Naive thymus-derived CD8-positive, alpha-beta T cell (primary cell): ENCODE measurements at regions not wholly inside any gene's neighbourhood (a gene's known extent, or its start where the extent isn't known, plus 50 kb on each side); places are given as distances from the start of the nearest gene placed in this dataset.
A peak's percentile ranks its signal among the peaks of the same experiment; 100 is the strongest.
"Not testable (repeated sequence)": the region's sequence is repeated elsewhere in the genome, so short reads cannot be mapped to it uniquely, and the experiment has no call there.

Source experiments
- ATAC-seq, 2 donors: fragments of 150-1000 bp; cut with Tn5 transposase in 1 of 2; sonication (Bioruptor Pico), chemical (Tn5 transposase) in 1 of 2; 1 replicate in 1 of 2; 2 replicates in 1 of 2; pipeline ENCODE4 v1.10.0; 2021; ENCODE audit warnings: mild to moderate bottlenecking in 2 of 2, moderate library complexity in 2 of 2
- POLR2A ChIA-PET: fragments of 350-600 bp; sonication (Branson Sonifier 250); formaldehyde crosslinking; loops from one replicate; lab custom pipeline; 2021; ENCODE audit warnings: antibody characterized with exemption; lab: Charles Lee
- DNase-seq, 10 donors: peaks; one replicate each; pipeline versions ENCODE4 v3.0.0 to v3.0.0-alpha.2; 2020 to 2022
- H3K27ac Mint-ChIP-seq, 10 donors: one replicate each; pipeline ENCODE4 v1.8.0; 2020 to 2022; ENCODE audit warnings: mild to moderate bottlenecking in 10 of 10, mixed read lengths in 10 of 10, moderate library complexity in 4 of 10, inconsistent platforms in 1 of 10
- H3K27me3 Mint-ChIP-seq, 5 donors: one replicate each; pipeline ENCODE4 v1.8.0; 2021 to 2022; ENCODE audit warnings: mixed read lengths in 5 of 5
- H3K36me3 Mint-ChIP-seq, 3 donors: one replicate each; pipeline ENCODE4 v1.8.0; 2020 to 2022; ENCODE audit warnings: mixed read lengths in 3 of 3, mild to moderate bottlenecking in 2 of 3, inconsistent platforms in 1 of 3
- H3K4me1 Mint-ChIP-seq, 4 donors: one replicate each; pipeline ENCODE4 v1.8.0; 2021 to 2022; ENCODE audit warnings: mixed read lengths in 4 of 4
- H3K4me3 Mint-ChIP-seq, 10 donors: one replicate each; pipeline ENCODE4 v1.8.0; 2020 to 2022; ENCODE audit warnings: mild to moderate bottlenecking in 10 of 10, mixed read lengths in 10 of 10, moderate library complexity in 6 of 10, inconsistent platforms in 1 of 10
- H3K9me3 Mint-ChIP-seq, 9 donors: one replicate each; pipeline ENCODE4 v1.8.0; 2020 to 2022; ENCODE audit warnings: mixed read lengths in 9 of 9, mild to moderate bottlenecking in 3 of 9, inconsistent platforms in 1 of 9, moderate library complexity in 1 of 9

DNA sequence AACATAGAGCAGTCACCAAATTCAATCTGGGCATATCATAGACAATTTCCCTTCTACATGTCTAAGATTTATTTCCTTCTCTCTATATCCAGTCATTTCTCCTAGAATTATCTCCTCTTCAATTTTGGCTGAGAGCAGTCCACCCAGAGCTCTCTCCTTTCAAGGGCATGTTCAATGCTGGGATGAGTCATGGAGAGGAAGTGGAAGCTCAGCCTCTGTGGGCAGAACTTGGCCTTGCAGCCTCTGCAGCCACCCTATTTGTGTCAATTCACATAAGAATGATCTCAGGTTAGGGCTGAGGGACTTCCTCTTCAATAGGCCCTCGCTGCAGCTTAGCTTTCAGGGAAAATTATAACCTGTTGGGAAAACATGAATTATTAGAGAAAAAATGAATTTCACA, 560.8 kb downstream of the POM121L12 start:
- H3K4me3 Mint-ChIP-seq, result no peak overlapping the region
- peaks cover 5 to 51% (median 29%) of the 10 kb centered on the region in 9 donors for H3K9me3 Mint-ChIP-seq
- ATAC-seq, result no peak
- H3K27me3 Mint-ChIP-seq, result no peaks in the 10 kb centered on the region
- H3K36me3 Mint-ChIP-seq, result no peaks in the 10 kb centered on the region
- POLR2A ChIA-PET, result no interaction called here
- no peak for DNase-seq
- no peaks in the 10 kb centered on the region for H3K4me1 Mint-ChIP-seq
- H3K27ac Mint-ChIP-seq, result no peak overlapping the region

DNA sequence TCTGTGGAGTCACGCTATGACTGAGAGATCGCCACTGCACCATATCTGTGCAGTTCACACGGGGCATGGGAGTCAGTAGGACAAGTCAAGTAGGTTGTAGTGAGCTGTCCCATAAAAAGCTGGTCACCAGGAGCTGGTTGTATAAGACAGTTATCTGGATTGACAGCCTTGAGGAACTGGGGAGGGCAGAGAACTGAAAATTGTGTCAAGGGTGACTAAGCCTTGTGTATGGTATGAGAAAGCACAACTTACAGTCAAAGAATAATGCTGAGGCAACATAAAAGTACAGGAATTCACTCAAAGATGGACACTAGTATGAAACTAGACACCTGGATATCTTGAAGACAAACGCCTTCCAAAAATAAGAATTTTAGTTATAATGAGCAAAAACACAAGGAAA, 564.9 kb downstream of the POM121L12 start:
- no peaks in the 10 kb centered on the region for H3K36me3 Mint-ChIP-seq
- peaks cover 5 to 42% (median 26%) of the 10 kb centered on the region in 9 donors for H3K9me3 Mint-ChIP-seq
- ATAC-seq (no peak), DNase-seq (no peak)
- POLR2A ChIA-PET, result no interaction called here
- no peaks in the 10 kb centered on the region for H3K4me1 Mint-ChIP-seq
- no peaks in the 10 kb centered on the region for H3K27me3 Mint-ChIP-seq
- no peak overlapping the region for H3K27ac Mint-ChIP-seq
- H3K4me3 Mint-ChIP-seq, result no peak overlapping the region

DNA sequence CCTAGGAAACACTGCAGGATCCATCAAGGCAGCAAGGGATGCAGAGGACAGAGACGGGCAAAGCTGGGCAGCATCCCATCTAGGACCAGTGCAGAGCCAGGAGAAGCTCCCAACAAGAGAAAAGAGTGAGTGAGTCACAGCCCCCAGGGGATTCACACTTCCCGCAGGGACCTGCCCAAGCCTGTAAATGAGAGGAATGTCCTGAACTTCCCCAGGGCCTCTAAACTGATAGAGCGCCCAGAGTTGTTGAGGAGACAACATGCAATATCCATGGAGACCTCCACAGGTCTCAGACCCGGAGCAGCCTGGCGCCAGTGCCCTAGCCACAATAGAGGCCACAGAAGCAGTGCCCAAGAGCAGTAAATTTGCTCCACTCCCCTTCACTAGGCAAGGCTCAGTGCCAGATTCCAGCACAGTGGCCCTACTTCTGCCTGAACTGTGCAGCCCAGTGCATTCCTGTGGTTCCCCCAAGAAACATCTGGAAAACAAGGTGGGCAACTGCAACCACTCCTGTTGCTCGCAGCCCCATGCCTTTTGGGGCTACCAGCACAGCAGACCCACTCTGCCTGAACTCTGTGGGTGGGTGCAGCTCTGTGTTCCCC, 567.5 kb downstream of the POM121L12 start:
- H3K4me3 Mint-ChIP-seq, result no peak overlapping the region
- DNase-seq (no peak), ATAC-seq (no peak)
- POLR2A ChIA-PET, result no interaction called here
- H3K4me1 Mint-ChIP-seq, result no peaks in the 10 kb centered on the region
- H3K36me3 Mint-ChIP-seq, result no peaks in the 10 kb centered on the region
- no peaks in the 10 kb centered on the region for H3K27me3 Mint-ChIP-seq
- H3K9me3 Mint-ChIP-seq, result peaks cover 6 to 43% (median 20%) of the 10 kb centered on the region in 9 donors
- H3K27ac Mint-ChIP-seq, result no peak overlapping the region

DNA sequence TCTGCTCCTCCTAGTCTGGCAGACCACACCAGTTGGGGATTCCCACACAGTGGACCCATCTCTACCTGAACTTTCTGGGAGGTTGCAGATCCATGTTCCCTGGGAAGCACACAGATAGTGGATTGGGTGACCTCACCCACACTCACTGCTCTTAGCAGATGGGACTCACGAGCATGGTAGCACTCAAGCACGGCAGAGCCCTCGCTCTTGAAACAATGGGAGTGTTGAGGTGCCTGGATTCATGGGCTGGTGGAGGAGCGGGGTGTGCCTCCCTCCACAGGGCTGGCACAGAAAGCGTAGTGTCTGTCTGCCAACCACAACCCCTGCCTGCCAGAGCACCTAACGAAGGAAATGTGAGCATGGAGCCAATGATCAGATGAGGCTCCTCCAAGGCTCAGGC, 568.0 kb downstream of the POM121L12 start:
- DNase-seq (no peak), ATAC-seq (no peak)
- Mint-ChIP-seq H3K36me3 (no peaks in the 10 kb centered on the region), H3K4me1 (no peaks in the 10 kb centered on the region), H3K4me3 (no peak overlapping the region), H3K27me3 (no peaks in the 10 kb centered on the region), H3K27ac (no peak overlapping the region), H3K9me3 (peaks cover 6 to 43% (median 20%) of the 10 kb centered on the region in 9 donors)
- POLR2A ChIA-PET, result no interaction called here

DNA sequence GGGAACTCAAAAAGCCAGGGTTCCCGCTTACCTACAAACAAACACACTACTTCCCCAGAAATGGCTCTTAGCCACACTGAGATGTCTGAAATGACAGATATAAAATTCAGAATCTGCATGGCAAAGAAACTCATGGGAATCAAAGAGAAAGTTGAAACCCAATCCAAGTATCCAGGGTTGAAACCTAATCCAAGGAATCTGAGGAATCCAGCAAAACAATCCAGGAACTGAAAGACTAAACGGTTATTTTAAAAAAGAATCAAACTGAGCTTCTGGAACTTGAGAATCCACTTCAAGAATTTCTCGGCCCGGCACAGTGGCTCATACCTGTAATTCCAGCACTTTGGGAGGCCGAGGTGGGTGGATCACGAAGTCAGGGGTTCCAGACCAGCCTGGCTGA, 568.8 kb downstream of the POM121L12 start:
- no peaks in the 10 kb centered on the region for H3K36me3 Mint-ChIP-seq
- no peak for ATAC-seq

DNA sequence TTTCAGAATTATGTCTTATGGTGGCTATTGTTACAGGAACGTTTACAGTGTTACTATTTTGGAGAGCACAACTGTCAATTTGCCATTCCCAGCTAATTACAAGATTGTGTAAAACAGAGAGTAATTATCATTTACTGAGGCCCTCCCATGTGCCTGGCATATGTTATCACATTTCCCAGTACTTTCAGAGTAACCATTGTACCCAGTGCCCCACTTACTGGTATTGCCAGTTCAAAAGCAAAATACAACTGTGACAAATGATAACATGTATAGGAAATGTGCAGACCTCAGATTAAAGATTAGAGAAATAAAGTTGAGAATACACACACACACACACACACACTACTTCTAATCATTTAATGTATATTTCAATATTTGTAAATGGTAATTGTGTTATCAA, 572.5 kb downstream of the POM121L12 start:
- DNase-seq, result no peak
- H3K36me3 Mint-ChIP-seq, result no peaks in the 10 kb centered on the region
- no peak overlapping the region for H3K27ac Mint-ChIP-seq
- no peak for ATAC-seq
- H3K27me3 Mint-ChIP-seq, result no peaks in the 10 kb centered on the region
- peaks cover 0 to 31% (median 8%) of the 10 kb centered on the region in 9 donors for H3K9me3 Mint-ChIP-seq
- H3K4me3 Mint-ChIP-seq, result no peak overlapping the region
- POLR2A ChIA-PET, result no interaction called here
- H3K4me1 Mint-ChIP-seq, result no peaks in the 10 kb centered on the region

More for the DNA sequence above, 568.8 kb downstream of the POM121L12 start:
- H3K4me1 Mint-ChIP-seq, result no peaks in the 10 kb centered on the region
- H3K9me3 Mint-ChIP-seq, result peaks cover 6 to 43% (median 17%) of the 10 kb centered on the region in 9 donors
- no peaks in the 10 kb centered on the region for H3K27me3 Mint-ChIP-seq
- H3K27ac Mint-ChIP-seq, result no peak overlapping the region
- POLR2A ChIA-PET, result no interaction called here
- DNase-seq, result no peak
- H3K4me3 Mint-ChIP-seq, result no peak overlapping the region

DNA sequence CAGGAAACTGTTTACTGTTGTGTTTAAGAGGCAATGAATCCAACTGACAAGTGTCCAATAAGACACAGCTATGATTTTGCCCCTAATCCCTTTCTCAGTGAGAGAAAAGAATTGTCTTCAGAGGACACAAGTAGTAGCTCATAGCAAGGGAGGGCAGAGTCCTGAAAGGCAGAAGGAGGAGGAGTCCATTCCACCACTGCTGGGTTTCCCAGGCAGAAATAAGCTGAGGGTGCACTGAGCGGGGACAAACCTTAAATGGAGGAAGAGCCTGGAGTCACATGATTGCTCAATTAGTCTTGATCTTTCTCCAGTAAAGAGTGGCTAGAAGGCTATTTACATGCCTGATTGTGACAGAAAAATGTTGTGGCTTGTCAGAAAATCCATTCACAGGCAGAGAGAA, 573.8 kb downstream of the POM121L12 start:
- Mint-ChIP-seq H3K27ac (no peak overlapping the region), H3K36me3 (no peaks in the 10 kb centered on the region), H3K4me3 (no peak overlapping the region), H3K4me1 (no peaks in the 10 kb centered on the region), H3K27me3 (no peaks in the 10 kb centered on the region), H3K9me3 (peaks cover 4 to 38% (median 8%) of the 10 kb centered on the region in 9 donors)
- DNase-seq (no peak), ATAC-seq (no peak)
- POLR2A ChIA-PET, result no interaction called here

DNA sequence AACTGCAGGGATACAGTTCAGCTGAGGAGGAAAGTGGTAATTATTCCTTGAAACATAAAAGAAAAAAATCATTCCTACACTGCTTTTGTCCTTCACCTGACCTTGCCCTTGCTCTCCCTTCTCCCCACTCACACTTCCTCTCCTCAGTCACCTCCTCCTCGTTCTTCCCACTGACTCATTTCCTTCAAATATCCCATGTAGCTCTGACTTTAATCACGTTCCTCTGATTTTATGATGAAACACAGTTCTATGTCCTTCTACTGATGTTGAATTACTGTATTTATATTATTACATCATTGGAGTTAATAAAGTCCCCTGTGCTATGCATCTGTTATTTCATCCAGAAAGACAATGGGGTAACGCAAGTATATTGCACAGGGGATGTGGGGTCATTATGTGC, 575.6 kb downstream of the POM121L12 start:
- Mint-ChIP-seq H3K4me3 (no peak overlapping the region), H3K27ac (peak overlapping the region in 1 of 10 donors; percentile 15), H3K27me3 (no peaks in the 10 kb centered on the region), H3K4me1 (no peaks in the 10 kb centered on the region), H3K9me3 (peaks cover 5 to 38% (median 14%) of the 10 kb centered on the region in 9 donors), H3K36me3 (no peaks in the 10 kb centered on the region)
- DNase-seq (no peak), ATAC-seq (no peak)
- POLR2A ChIA-PET, result no interaction called here

DNA sequence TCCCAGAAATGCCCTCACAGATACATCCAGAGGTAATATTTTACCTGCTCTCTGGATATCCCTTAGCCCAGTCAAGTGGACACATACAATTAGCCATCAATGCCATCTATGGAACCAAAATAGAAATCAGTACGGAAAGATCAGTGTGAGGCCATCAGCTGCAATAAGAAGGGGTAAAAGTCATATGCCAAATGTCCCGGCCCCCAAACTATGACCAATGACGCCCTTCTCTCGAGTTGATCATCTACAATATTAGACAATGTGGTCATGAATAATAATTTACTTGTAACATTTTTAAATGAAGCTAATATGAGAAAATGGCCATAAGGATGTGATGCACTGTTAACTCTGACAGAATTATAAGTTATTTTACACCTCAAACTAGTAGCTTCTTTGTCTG, 588.9 kb downstream of the POM121L12 start:
- DNase-seq, result no peak
- H3K27me3 Mint-ChIP-seq, result no peaks in the 10 kb centered on the region
- H3K36me3 Mint-ChIP-seq, result peaks cover 0 to 7% (median 0%) of the 10 kb centered on the region in 3 donors
- H3K4me3 Mint-ChIP-seq, result no peak overlapping the region
- peaks cover 16 to 67% (median 19%) of the 10 kb centered on the region in 9 donors for H3K9me3 Mint-ChIP-seq
- H3K4me1 Mint-ChIP-seq, result no peaks in the 10 kb centered on the region
- H3K27ac Mint-ChIP-seq, result no peak overlapping the region
- no peak for ATAC-seq
- POLR2A ChIA-PET, result no interaction called here

DNA sequence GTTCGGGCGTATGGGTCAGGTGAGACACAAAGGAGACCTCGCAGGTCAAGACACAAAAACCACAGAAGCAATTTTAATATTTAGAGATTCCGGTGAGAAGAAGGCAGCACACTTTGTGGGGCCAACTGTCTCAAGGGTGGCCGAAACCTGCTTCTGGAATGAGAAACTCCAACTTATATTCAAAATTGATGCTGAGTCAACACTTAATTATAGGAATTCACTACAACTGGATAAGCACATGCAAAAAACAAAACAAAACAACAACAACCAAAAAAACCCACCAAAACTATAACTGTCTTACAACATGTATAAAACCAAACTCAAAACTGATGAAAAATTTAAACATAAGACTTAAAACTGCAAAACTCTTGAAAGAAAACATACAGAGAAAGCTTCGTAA, 593.3 kb downstream of the POM121L12 start:
- H3K4me3 Mint-ChIP-seq, result no peak overlapping the region
- H3K27ac Mint-ChIP-seq, result no peak overlapping the region
- POLR2A ChIA-PET, result no interaction called here
- ATAC-seq (no peak), DNase-seq (no peak)
- H3K9me3 Mint-ChIP-seq, result peaks cover 10 to 52% (median 24%) of the 10 kb centered on the region in 9 donors
- peaks cover 0 to 8% (median 0%) of the 10 kb centered on the region in 3 donors for H3K36me3 Mint-ChIP-seq
- H3K4me1 Mint-ChIP-seq, result no peaks in the 10 kb centered on the region
- no peaks in the 10 kb centered on the region for H3K27me3 Mint-ChIP-seq

DNA sequence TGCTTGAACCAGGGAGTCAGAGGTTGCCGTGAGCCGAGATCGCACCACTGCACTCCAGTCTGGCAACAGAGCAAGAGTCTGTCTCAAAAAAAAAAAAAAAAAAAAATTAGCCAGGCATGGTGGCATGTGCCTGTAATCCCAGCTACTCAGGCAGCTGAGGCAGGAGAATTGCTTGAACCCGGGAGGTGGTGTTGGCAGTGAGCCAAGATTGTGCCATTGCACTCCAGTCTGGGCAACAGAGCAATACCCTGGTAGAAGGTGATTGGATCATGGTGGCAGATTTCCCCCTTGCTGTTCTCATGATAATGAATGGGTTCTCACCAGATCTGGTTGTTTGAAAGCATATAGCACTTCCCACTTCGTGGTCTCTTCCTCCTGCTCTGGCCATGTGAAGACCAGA, 599.8 kb downstream of the POM121L12 start:
- peaks cover 0 to 13% (median 0%) of the 10 kb centered on the region in 3 donors for H3K36me3 Mint-ChIP-seq
- POLR2A ChIA-PET, H3K27ac Mint-ChIP-seq, H3K4me1 Mint-ChIP-seq, ATAC-seq, H3K4me3 Mint-ChIP-seq, DNase-seq, H3K27me3 Mint-ChIP-seq: not testable (repeated sequence)
- peaks cover 10 to 51% (median 26%) of the 10 kb centered on the region in 9 donors for H3K9me3 Mint-ChIP-seq

DNA sequence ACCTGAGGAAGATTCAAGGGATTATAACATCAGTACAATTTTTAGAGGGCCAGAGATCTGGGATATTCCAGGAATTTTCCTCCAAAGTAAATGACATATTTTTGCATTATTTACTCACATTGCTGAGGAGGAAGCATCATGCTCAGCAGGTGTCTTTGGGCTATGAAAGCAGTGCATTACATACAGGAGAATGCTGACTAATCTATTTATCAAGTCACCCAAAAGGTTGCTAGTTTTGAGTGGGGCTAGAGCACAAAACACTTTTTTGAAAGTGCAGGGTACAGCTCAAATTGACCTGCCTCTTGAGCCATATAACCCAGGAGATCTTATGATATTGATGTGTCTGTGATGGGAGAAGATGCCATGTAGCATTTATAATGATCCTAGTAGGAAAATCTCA, 603.1 kb downstream of the POM121L12 start:
- Mint-ChIP-seq H3K9me3 (peaks cover 12 to 48% (median 24%) of the 10 kb centered on the region in 9 donors), H3K4me3 (no peak overlapping the region), H3K27ac (no peak overlapping the region), H3K27me3 (no peaks in the 10 kb centered on the region), H3K36me3 (peaks cover 0 to 7% (median 0%) of the 10 kb centered on the region in 3 donors), H3K4me1 (no peaks in the 10 kb centered on the region)
- no peak for DNase-seq
- POLR2A ChIA-PET, result no interaction called here
- no peak for ATAC-seq

DNA sequence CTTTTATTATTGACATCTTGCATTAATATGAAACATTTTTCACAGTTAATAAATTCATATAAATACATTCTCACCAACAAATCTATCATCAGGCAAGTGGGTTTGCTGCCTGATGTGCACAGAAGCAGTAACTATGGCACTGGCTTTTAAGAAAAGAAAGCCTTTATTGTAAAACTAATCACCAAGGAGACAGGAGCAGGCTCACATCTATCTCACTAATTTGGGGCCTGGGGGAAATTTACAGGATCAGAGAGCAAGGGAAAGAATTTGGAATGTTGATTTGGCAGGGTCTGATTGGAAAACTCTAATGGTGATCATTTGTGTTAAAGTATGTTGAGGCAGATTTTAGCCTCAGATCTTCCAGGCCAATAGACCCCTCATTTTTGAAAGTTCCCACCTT, 605.7 kb downstream of the POM121L12 start:
- H3K4me3 Mint-ChIP-seq, result no peak overlapping the region
- H3K36me3 Mint-ChIP-seq, result no peaks in the 10 kb centered on the region
- DNase-seq (no peak), ATAC-seq (no peak)
- H3K4me1 Mint-ChIP-seq, result no peaks in the 10 kb centered on the region
- H3K27ac Mint-ChIP-seq, result no peak overlapping the region
- no peaks in the 10 kb centered on the region for H3K27me3 Mint-ChIP-seq
- POLR2A ChIA-PET, result no interaction called here
- H3K9me3 Mint-ChIP-seq, result peaks cover 8 to 50% (median 30%) of the 10 kb centered on the region in 9 donors

DNA sequence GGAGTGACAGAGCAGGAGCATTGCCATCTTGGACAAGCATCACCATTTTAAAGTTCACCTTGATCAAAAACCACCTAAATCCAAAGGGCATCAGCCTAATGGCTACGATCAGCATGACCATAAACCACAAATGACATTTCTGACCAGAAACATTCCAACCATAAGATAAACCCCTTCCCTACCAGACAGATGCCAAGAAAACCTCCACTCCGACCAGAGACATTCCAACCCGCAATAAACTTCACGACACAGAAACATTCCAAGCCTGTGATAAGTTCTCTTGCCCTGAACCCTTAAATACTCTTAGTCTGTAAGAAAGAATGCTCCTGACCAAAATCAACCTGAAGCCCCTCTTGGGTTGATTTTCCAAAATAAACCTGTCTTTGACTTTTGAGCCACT, 606.9 kb downstream of the POM121L12 start:
- no peaks in the 10 kb centered on the region for H3K4me1 Mint-ChIP-seq
- H3K27me3 Mint-ChIP-seq, result no peaks in the 10 kb centered on the region

More for the DNA sequence above, 606.9 kb downstream of the POM121L12 start:
- Mint-ChIP-seq H3K27ac (no peak overlapping the region), H3K4me3 (no peak overlapping the region), H3K9me3 (peaks cover 6 to 50% (median 27%) of the 10 kb centered on the region in 9 donors), H3K36me3 (no peaks in the 10 kb centered on the region)
- DNase-seq (no peak), ATAC-seq (no peak)
- POLR2A ChIA-PET, result no interaction called here
